ENCODE measurements at regions not wholly inside any gene's neighbourhood (a gene's known extent, or its start where the extent isn't known, plus 50 kb on each side); places are given as distances from the start of the nearest gene placed in this dataset.
A peak's percentile ranks its signal among the peaks of the same experiment; 100 is the strongest.

DNA sequence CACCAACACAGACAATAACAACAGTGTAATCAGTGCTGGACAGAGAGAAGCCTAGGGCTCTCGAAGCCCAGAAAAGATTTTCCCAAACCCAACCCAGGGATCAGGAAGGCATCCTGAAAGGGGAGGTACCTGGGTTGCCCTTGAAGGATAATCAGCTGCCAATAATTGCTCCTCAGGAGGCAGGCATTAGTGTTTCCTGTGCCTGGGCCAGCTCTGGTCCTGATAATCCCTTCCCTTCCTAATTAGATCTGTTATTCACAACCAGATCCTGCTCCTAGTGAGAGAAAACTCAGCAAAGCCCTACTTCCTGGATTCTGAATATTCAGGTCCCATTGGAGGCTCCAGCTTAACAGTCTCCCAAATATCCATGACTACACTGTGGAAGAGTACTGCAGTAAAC, 117.4 kb downstream of the DMRTA2 start:
- no peak for DNase-seq (ENCODE audit: low spot score)
- in situ Hi-C loops (cut with HindIII; ENCODE audit: low sequenced_read_pairs): no loop called here

DNA sequence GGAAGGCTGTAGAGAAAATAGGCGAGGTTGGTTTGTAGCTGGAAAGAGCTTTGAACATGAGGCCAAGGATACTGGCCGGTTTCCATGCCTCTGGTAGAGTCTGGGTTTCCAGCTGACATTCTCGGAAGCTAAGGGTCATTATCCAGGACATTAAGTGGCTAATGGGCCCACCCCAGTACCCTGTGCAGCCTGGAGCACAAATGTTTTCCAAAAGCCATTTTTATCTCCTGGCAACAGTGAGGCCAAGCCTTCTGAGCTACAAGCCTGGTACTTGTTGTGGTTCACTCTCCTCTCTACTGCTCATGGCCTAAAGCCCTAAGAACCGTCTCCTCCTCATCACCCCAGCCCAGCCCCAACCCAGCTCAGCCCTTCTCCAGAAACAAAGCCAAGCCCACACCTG, 122.9 kb downstream of the DMRTA2 start:
- in situ Hi-C loops (cut with HindIII; ENCODE audit: low sequenced_read_pairs): no loop called here
- DNase-seq (ENCODE audit: low spot score): no peak

DNA sequence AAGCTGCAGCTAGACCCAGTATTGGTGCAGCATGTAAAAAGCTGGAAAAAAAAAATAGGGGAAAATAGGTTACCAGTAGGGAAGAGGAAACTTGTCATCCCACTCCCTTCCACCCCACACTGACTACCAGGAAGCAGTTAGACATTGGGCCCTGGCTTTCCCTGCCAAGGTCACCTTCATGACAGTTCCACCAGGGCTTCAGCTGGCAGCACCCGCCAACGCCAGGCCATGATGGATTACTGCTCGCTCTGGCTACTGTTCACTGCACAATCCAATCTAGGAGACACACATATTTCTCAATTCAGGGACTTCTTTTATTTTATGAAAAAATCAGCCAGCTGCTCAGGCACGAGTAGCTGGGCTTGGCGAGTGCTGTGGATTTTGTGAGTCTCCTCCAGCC, 127.7 kb downstream of the DMRTA2 start:
- DNase-seq (ENCODE audit: low spot score): no peak
- in situ Hi-C loops (cut with HindIII; ENCODE audit: low sequenced_read_pairs): no loop called here

DNA sequence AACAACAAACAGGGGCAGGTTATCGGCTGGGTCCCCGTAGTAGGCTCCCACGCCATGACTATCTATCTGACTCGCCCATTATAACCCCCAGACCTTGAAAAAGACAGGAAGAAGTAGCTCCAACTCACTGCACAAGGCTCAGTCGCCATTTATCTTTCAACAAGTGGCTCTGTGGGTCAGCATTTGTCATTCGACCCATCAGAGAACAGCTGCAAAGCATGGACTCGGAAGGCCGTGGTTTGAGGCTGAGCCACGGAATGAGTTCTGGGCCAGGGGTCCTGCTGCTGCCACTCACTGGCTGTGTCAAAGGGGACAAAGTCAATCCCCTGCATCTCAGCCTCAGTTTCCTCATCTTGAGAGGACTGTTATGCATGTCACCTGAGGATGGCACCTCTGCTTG, 131.0 kb downstream of the DMRTA2 start:
- in situ Hi-C loops (cut with HindIII; ENCODE audit: low sequenced_read_pairs): no loop called here

DNA sequence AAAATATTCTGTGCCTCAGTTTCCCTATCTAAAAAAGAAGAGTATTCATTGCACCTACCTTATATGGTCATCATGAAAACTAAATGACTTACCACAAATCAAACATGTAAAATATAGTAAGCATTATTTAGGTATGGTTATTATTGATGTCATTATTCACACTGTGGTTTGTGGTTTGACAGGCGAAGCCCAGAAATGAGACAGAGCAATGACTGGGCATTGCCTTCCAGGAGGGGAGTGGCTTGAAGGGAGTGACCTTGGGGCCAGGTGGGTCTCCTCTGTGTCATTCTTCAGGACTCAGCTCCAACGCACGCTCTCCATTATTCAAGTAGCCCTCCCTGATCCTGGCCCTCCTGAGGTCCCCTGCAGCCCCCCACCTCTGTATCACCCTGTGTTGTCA, 133.7 kb downstream of the DMRTA2 start:
- no peak for DNase-seq (ENCODE audit: low spot score)
- in situ Hi-C loops (cut with HindIII; ENCODE audit: low sequenced_read_pairs): no loop called here

More for the DNA sequence above, 131.0 kb downstream of the DMRTA2 start:
- DNase-seq (ENCODE audit: low spot score): no peak

DNA sequence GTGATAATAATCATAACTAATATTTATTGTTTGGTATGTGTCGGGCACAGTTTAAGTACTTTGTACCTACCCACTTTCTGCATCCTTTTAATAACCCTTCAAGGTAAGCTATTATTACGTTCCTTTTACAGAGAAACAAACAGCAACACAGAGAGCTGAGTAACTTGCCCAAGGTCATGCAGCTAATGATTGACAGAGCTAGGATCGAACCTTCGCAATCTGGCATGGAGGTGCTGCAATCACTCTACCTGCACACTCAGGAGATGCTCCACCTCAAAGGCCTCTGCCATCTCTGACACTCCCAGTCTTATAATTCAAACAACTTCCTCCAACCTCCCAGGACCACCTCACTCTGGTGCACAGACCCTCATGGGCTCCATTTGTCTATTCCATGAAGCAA, 137.2 kb downstream of the DMRTA2 start:
- DNase-seq (ENCODE audit: low spot score): no peak
- in situ Hi-C loops (cut with HindIII; ENCODE audit: low sequenced_read_pairs): no loop called here

DNA sequence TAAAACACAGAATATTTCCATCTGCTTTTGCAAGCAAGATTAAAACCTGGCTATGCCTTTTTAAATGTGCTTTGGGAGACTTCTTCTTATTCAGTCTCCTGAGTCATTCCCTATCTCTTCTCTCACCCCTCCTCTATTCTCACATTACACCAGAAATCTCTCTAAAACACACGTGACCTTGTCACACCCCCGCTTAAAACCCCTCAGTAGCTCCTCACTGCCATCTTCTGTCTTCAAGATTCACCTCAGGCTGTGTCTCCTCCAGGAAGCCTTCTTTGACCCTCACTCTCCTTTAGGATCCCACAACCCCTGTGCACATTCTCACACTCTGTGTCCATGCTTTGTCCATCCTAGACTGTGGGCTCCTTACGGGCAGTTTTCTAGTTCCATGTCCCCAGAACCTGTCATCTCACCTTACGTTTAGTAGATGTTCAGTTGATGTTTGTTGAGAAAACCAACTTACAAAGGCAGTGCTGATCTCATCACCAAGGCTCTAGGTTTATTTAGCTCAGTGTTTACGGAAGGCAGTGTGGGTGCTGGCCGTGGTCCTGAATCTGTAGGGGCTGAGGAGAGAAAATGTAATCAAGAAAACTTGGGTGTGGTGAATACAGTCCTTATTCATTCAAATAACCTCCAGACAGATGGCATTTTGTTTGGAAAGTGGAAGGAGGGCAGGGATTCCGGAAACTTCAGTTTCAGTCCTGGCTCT, 143.5 kb downstream of the DMRTA2 start:
- DNase-seq (ENCODE audit: low spot score): no peak
- in situ Hi-C loops (cut with HindIII; ENCODE audit: low sequenced_read_pairs): no loop called here

DNA sequence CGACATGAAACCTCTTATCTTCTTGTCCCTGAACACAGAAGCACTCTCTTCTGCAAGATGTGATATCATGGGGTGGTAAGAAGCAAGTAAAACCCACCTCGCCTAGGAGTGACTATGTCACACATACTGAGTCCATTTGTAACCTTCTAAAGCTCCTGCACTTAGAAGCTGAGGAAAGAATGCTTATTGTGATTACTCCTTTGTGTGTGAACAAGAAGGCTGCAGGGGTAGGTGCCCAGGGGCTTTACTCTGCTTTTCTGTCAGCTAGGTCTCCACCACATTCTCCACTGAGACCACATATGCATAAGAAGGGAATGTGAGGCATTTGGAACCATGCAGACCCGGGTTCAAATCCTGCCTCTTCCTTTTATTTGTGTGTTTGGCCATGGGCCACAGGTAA, 144.3 kb downstream of the DMRTA2 start:
- DNase-seq (ENCODE audit: low spot score): no peak
- in situ Hi-C loops (cut with HindIII; ENCODE audit: low sequenced_read_pairs): no loop called here

DNA sequence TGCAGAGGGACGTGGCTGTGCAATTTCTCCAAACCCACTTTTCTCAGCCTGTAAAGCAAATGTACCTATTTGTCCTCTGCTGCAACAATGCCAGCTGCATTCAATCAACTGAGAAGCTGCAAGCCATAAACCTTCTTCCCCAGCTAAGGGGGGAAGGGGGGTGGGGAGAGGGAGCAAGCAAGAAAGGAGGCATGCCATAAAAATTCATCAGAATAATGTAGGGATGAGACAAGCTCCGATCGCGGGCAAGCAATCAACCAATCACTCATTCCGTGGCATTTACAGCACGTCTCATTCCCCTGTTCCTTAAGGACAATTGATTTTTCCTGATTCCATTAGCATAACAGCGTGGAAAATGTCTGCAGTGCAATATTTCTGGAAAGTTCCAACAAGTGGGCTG, 144.8 kb downstream of the DMRTA2 start:
- in situ Hi-C loops (cut with HindIII; ENCODE audit: low sequenced_read_pairs): no loop called here

DNA sequence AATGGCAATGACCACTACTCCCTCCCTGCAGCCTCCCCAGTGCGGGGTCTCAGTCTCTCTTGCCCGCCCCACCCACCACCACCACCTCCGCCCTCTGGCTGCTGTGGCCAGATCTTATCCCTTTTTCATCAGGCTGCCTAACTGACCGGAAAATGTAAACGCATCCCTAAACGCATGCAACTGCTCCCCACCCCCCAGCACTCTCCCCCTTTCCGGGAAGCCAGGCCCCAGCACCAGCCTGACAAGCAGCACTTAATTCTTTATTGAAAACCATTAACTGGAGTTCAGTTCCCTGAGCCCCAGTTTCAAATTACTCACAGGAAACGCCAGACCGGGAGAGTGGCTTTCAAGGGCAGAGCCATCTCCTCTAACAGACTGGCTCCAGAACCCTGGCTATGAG, 147.7 kb downstream of the DMRTA2 start:
- in situ Hi-C loops (cut with HindIII; ENCODE audit: low sequenced_read_pairs): no loop called here
- DNase-seq (ENCODE audit: low spot score): no peak

More for the DNA sequence above, 144.8 kb downstream of the DMRTA2 start:
- DNase-seq (ENCODE audit: low spot score): no peak

DNA sequence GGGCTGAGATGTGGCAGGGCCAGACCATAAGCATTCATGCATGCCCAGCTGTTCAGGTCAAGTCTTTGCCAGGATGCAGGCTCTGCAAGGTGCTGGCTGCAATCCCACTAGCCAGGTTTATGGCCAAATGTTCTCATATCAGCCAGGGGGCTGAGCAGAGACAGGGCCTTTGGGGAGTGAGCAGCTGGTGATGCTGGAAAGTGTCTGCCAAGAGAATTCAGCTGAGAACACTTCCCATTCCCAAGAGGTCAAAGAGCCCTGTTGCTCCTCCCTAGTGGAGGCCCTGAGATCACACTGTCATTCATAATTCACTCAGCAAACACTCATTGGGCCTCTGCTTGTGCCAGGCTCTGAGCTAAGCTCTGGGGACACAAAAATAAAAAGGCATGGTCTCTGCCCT, 150.3 kb downstream of the DMRTA2 start:
- in situ Hi-C loops (cut with HindIII; ENCODE audit: low sequenced_read_pairs): no loop called here
- DNase-seq (ENCODE audit: low spot score): no peak

DNA sequence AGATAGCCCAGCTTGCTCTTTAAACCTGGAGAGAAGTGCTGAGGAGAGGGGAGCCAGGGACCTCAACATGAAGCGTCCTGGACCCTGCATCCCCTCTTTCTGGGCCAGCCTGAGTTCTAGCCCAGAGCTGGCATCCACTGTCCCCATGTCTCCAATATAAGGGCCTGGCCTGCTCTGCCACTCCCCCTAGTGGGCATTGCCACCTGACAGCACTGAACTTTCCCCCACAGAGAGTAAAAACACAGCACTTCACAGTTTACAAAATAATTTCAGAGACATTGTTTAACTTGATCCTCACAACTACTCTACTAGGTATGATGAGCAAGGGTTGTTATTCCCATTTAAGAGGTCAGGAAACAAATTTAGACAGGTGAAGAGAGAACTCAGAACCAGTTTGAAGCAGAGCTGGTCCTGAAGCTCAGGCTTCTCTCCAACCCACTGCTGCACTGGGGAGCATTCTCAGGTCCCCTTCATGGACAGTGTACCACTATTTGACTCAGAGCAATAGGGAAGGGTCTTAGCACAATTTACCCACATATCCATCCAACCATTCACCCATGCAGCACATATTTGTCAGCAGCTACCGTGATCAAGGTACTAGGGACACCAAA, 151.2 kb downstream of the DMRTA2 start:
- DNase-seq (ENCODE audit: low spot score): peak; percentile 16
- in situ Hi-C loops (cut with HindIII; ENCODE audit: low sequenced_read_pairs): no loop called here

DNA sequence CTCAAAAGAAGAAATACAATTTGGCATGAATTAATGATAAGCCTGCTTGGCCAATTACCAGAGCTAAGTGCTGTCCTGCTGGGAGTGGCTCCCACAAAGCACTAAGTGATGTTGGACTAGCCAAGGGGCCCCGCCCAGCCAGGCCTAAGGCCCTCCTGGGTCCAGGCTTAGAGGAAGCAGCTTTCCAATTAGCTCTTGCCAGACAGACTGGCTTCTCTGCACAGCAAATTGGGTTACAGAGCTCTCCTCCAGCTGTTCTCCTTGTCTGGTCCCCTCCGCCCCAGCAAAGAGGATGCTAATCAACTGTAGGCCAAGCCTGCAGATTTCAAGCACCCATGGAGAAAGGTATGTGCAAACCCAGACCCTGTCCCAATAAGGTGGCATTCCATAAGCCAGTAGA, 151.9 kb downstream of the DMRTA2 start:
- DNase-seq (ENCODE audit: low spot score): no peak
- in situ Hi-C loops (cut with HindIII; ENCODE audit: low sequenced_read_pairs): no loop called here

DNA sequence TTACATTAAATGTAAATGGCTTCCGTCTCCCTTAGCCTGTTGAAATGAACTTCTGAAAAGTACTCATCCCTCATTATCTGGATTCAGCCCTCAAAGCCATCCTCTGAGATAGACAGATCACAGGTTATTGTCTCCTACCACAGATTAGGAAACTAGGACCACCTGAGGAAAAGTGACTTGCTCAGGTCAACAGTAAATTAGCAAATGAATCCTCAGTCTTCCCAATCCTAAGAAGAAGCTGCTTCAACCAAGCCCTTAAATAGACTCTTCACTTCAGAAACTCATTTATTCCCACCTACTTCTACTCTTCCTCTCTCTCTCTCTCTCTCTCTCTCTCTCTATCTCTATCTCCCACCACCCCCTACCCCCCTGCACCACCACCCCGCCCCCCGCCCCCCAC, 152.3 kb downstream of the DMRTA2 start:
- in situ Hi-C loops (cut with HindIII; ENCODE audit: low sequenced_read_pairs): no loop called here
- no peak for DNase-seq (ENCODE audit: low spot score)

DNA sequence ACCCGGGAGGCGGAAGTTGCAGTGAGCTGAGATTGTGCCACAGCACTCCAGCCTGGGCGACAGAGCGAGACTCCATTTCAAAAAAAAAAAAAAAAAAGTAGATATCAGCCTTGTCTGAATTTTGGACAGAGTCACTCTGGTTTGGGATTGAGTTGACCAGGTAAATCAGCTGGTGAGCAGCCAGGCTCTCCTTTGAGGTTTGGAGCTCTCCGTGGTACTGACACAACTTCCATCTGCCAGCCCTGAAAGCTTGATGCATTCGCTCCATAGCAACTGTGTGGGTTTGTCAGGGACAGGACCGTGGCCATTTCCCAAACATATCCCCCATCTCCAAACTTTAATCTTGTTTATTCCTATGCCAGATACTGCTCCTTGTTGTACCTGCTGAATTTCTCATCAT, 155.2 kb downstream of the DMRTA2 start:
- in situ Hi-C loops (cut with HindIII; ENCODE audit: low sequenced_read_pairs): no loop called here
- no peak for DNase-seq (ENCODE audit: low spot score)

DNA sequence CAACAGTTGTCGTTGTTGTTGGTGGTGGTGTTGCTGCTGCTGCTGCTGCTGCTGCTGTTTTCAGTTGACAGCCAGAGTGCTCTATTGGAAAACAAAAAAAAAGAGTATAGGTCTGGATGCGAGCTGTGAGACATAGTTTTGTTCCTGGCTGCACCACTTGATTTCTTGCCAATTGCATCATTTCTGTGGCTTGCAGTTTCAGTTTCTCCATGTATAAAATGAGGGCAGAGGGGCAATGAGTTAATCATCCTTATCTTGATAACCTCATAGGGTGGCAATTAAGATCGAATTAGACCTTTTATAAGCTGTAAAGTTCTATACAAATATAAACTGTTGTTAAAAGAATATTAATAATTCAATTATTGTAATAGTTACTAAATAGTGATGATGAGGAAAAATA, 156.7 kb downstream of the DMRTA2 start:
- in situ Hi-C loops (cut with HindIII; ENCODE audit: low sequenced_read_pairs): no loop called here
- no peak for DNase-seq (ENCODE audit: low spot score)

DNA sequence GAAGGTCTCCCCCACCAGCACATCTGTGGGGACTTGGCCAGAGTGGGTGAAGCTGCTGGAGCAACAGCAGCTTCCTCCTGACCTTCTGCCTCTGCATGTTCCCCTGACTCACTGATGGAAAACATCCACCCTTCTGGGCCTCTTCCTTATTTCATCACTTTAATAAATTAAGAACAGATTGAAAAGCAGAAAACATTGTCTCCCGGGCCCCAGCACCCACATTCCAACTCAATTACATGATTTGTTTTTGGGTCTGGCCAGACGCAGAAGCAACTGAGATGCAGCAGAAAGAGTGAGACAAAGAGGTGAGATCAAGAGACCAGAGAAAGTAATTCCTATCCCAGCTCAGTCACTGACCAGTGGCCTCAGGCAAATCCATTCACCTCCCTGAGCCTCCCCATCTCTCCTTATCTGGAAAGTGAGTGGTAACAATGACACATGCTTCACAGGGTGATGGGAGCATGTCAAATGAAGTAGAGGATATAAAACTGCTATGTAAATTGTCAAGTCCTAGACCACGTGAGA, 157.1 kb downstream of the ELAVL4 start:
- DNase-seq (ENCODE audit: low spot score): no peak
- in situ Hi-C loops (cut with HindIII; ENCODE audit: low sequenced_read_pairs): no loop called here

DNA sequence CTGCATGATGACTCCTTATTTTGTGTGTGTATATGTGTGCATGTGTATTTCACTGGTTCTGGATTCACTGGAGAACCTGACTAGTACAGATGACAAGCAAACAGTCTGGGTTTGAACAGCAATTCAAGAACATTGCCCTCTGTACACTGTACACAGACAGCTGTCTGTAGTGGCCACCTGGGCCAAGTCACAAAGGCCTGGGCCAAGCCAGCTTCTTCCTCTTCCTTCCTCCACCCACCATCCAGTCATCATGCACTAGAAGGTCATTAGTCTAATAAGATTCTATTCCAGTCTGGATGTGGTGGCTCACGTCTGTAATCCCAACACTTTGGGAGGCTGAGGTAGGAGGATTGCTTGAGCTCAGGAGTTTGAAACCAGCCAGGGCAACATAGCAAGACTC, 155.9 kb downstream of the ELAVL4 start:
- no peak for DNase-seq (ENCODE audit: low spot score)
- in situ Hi-C loops (cut with HindIII; ENCODE audit: low sequenced_read_pairs): no loop called here

DNA sequence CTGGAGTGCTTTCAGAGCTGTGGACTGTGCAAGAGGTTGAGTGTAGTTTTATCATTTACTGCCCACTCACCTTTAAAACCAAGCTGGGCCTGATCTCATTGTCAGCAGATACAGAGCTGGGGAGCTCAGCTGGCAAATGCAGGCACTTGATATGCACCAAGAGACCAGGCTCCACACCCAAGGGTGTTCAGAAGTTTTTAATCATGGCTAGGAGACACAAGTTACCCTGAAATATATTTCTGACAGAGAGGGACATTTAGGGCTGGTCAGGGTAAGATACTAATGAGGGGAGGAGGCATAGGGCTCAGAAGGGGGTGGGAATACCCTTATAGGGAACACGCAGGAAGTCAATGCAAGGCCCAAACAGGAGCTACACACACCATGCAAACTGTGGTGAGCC, 153.7 kb downstream of the ELAVL4 start:
- DNase-seq (ENCODE audit: low spot score): no peak
- in situ Hi-C loops (cut with HindIII; ENCODE audit: low sequenced_read_pairs): no loop called here

DNA sequence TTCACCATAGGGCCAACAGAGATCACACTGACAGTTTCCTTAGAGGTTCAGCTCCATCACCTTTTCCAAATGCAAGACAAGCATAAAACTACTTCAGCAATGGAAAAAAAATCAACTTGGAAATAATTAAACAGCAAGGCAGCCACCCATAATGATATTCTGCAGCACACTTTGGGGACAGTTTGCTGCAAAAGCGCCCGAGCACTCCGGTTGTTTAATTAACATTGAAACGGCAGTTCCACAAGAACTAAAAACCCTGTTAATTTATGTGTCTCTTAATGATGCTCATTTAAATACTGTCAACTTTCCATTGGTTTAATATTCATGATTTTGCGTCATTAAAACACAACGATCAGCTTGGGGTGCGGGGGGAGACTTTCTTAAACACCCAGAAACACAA, 153.2 kb downstream of the ELAVL4 start:
- in situ Hi-C loops (cut with HindIII; ENCODE audit: low sequenced_read_pairs): no loop called here
- DNase-seq (ENCODE audit: low spot score): no peak

Data from G401 (cell line).